Stimulated activated CD4-positive, alpha-beta T cell treated with anti-CD3 and anti-CD28 coated beads, Interleukin-1b, Interleukin-23, amount 100 ng/mL, for 48 hours (primary cell): ENCODE measurements at regions not wholly inside any gene's neighbourhood (a gene's known extent, or its start where the extent isn't known, plus 50 kb on each side); places are given as distances from the start of the nearest gene placed in this dataset.

Experiments used
- DNase-seq: peaks from one replicate; pipeline ENCODE4 v3.0.0-alpha.2; 2020

DNA sequence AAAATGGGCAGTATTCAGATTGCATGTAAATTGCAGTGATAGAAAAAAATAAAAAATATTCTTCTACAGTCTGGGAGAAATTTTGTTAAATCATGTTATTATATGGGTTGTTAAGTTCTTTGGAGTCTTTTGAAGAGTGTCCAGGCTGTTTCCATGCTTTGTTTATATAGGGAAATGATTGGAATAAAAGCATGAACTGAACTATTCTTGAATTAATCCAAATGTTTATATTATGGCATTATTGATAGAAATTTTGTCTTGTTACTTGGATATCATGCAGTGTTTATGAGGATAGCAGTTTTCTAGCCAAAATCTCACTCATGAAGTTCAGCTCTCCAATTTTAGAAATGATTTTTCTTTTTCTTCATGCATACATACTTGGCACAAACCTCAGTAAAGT is 108.2 kb upstream of the NAV3 start:
- no peak for DNase-seq

DNA sequence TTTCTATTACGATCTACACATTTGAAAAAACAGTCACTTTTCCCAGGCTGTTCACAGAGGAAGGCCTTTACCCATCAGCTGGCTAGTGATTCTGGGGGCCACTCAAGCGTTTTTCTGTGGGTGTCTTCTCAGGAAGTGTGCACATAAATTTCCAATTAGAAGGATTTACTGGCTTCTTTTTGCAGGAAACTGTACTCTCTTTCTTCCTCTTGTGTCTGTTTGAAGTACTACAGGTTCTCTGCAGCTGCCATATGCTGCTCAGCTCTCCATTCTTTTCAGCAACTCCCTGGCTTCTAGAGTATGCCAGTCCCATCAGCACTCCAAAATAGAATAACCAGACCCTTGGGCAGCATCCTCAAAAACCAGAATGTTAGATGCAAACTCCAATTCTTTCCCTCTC is 110.4 kb upstream of the NAV3 start:
- no peak for DNase-seq

DNA sequence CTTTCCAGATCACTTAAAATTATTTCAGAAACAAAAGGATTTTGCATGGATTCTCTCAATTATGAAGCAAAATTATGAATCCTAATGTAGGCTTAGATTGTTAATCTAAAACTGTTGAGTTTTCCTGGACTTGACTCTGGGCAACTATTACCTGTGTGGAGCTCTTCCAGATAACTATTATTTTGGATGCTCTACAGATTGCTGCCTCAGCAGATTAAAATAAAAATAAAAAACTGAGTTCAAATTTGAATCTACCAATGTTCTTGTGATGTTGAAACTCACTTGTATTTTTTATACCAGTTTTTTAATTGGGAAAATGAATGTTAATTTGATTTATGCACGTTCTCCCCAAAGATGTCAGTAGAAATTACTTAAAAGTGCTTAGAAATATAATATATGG is 120.5 kb upstream of the NAV3 start:
- DNase-seq = no peak

DNA sequence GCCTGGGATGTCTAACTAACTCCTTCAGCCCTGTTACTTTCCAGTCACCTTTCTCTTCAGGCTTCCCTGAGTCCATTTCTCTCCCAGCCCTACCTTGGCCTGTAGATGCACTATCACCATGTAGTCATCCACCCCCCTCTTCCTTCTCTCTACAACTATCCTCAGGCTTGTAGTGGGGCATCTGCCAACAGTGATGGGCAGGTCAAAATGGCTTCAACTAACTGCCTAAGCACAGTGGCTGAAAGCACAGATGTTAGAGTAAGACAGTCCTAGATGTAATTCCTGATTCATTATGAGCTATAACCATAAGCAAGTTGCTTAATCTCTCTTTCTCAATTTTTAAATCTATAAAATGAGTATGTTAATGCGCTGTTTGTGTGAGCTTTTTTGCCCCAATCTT is 133.6 kb upstream of the NAV3 start:
- no peak for DNase-seq

DNA sequence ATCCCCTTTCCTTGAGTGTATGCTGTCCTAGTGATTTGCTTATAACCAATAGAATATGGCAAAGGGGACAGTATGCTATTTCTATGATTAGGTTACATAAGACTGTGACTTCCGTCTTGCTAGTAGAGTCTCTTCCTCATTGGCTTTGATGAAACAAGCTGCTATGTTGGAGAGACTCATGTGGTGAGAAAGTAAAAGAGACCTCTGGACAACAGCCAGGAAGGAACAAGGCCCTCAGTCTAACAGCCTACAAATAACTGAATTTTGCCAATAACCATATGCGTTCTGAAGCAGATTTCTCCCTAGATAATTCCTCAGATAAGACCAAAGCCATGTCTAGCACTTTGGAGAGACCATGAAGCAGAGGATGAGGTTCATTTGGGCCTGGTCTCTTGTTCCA is 134.5 kb upstream of the NAV3 start:
- DNase-seq = no peak

DNA sequence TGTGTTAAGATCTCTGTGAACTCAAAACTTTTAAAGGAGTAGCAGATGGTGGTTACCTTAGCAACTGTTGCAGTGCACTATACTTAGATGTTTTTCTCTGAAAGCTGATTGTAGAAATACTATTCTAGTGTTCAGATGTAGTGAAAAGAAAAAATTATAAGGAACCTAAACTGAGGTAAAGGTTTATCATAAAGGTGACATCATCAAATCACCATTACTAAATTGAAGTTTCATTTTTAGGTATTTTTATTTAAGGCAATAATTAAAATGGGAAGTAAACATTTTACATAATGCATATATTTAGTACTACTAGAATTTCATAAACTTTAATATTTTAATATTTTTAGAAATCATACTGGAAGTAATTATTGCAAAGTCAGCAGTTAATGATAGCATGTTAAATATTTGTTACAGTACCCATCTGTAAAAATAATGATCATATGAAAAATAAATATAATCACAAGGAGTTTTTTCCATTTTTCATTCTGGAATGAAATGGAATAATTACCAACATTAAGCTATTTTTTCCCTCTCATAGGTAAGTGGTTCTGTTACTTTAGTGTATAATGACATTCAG is 141.1 kb upstream of the NAV3 start:
- DNase-seq = no peak

DNA sequence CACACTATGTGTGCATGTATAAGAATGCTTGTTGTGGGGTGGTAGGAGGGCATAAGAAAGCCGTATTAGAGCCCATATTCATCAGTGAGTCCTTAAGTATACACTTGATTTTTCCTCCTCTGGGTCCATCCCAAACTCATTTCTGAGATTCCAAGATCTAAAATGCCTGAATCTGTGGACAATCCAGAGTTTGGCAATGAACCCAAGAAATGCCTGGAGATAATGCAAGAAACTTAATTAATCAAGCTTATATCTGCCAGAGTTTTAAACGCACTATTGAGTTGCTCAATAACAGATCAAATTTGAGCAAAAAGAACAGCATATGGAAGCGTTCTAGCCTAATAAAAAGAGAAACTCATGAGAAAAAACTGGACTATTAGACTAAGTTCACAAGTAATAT is 143.4 kb upstream of the NAV3 start:
- no peak for DNase-seq

DNA sequence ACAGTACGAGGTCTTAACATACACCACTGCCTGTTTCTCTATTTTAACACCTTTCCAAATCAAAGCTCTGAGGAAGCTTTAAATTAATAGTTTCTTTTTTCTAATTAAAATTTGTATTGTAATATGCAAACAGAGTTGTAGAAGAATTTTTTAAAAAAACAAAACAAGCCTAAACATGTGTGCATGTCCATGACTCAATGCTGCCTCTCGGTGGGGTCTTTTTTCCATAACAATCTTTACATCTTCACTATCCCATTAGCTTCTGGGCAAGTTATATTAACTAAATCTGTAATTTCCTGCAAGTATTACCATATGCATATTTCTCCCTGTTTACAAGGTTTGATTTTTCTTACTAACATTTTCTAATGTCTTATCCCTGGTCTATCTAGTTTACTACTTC is 143.9 kb upstream of the NAV3 start:
- DNase-seq = no peak

DNA sequence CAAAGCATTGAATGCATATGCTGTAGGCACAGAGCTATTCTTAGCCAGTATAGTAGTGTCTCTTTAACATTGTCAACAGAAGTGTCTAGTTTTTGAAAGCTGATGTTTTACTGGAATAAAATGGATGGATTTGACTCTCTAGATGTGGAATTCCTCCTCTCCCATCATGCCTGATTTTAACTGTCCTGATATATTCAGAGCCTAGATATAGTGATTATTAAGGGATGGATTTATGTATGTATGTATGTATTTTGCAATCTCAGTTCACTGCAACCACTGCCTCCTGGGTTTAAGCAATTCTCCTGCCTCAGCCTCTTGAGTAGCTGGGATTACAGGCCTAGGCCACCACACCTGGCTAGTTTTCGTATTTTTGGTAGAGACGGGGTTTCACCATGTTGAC is 144.8 kb upstream of the NAV3 start:
- DNase-seq = no peak

DNA sequence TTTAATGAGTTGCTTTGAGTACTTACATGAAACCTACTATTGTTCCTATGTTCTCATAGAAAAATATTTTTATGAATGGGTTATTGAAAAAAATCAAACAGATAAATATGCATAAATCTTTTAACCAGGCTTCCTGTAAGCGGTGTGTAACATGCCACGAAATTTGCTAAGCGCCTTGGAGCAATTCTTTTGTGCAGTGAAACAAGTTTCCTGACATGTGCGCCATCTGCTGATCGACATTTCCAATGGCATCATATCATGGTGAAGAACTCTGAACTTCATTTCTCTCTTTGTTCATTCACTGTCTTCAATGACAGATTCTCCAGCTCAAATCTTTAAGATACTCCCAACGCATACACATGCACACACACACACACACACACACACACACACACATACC is 145.6 kb upstream of the NAV3 start:
- no peak for DNase-seq

DNA sequence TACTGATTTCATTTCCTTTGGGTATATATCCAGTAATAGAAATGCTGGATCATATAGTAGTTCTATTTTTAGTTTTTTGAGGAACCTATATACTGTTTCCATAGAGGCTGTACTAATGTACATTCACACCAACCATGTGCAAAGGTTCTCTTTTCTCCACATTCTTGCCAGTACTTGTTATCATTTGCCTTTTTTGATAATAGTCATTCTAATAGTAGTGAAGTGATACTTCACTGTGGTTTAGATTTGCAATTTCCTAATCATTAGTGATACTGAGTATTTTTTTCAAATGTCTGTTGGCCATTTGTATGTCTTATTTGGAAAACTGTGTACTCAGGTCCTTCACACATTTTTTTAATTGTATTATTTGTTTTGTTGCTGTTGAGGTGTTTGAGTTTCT is 148.2 kb upstream of the NAV3 start:
- no peak for DNase-seq

DNA sequence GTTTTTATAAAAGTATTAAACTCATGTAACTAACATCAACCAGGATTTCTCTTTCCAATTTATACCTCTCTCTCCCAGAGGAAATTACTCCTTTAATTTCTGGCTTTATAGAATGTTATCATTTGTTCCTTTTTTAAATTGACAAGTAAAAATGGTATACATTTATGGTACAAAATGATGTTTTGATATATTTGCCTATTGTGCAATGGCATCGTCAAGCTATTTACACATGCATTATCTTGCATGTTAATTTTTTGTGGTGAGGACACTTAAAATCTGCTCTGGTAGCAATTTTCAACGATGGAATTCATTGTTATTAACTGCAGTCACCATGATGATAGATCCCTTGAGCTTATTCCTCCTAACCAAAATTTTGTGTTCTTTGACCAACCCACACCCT is 149.0 kb upstream of the NAV3 start:
- DNase-seq = no peak

DNA sequence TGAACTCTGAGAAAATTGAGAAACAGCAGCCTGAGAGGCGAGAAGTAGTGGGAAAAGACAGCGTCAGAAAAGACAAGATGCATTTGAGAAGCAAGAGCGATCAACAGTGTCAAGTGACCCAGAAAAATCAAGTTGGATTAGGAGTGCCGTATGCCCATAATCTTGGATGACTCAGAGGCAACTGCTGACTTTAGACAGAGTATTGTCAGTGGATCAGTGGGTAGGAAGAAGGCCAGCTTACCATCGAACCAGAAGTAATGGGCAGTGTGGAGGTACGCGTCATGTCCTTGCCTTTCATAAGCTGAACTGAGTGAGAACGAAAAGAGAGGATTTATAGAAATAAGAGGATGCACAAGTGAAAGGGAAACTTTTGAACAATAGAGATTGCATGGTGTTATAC is 151.0 kb upstream of the NAV3 start:
- DNase-seq = no peak

DNA sequence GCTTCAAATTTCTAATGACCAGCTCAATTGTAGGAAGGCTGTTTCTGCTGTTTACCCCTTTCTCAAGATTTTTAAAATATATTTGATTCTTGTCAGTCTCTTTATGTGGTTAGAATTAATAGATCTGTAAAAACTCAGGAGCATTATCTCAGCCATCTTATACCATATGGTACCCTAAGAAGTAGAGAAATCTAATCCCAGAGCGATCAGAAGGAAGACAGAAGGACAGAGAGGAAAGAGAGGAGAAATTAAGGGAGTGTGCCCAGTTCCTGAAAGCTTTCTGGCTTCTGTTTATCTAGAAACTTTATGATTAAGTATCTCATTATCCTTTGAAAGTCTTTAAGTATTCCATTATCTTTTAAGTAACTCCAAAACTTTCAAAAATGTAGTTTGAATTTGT is 152.1 kb upstream of the NAV3 start:
- no peak for DNase-seq

DNA sequence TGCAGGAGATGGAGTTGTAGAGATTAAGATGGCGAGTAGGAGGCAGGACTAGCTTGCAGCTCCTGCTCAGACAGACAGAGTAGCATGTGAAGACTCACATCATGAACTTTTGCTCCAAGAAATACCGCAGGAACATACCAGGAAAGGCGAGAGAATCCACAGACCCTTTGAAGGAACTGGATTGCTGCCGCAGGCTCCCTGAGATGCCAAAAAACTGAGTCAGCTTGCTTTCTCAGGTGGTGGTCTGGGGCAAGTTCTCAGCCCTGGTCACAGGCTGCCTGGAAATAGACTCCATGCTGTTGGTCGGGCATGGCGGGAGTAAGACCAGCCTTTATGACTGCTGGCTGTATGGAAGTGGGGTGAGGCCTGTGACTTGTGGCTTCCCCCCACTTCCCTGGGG is 163.6 kb upstream of the NAV3 start:
- no peak for DNase-seq

DNA sequence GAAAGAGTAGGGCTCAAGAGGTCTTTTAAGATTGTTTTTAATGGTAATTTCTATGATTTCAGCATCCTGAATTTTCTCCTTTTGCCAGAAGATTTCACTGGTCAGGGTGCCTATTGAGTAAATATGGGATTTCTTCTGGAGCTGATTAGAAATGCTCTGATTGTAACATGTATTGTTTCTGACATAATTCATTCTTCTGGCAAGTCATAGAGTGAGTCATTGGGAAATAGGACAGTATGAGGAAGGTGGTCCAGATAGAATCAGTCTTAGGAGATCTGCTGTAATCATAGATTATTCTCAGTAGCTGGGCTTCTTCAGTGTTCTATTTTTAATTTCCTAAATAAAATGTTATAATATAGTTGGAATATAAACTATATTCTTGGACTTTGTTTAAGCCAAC is 182.0 kb upstream of the NAV3 start:
- no peak for DNase-seq

DNA sequence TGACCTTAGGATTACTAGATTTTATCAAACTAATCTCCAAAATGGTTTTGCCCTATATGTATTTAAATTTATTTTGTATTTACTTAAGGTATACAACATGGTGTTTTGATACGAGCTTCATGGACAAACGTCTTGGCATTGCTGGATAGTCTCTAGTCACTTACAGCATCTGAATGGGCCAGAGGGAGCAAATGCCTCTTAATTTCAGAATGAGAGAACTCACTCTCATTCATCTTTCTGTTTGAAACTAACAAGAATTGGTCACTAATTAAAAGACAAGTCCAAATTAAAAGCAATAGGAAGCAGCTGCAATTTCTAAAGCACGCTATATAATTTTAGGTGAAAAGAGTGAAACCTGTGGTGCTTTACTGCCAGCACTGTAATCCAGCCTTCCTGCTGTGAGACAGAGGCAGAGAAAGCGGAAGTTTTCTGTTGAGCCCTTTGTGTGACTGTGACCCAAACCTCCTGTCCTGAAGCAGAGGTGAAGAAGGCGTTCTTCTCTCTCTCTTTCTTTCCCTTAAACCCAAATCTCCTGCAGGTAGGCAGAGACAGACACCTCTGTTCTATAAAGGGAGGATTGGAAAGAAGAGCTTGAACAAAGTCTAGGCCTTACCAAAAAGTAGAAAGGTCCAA is 184.6 kb upstream of the NAV3 start:
- no peak for DNase-seq

DNA sequence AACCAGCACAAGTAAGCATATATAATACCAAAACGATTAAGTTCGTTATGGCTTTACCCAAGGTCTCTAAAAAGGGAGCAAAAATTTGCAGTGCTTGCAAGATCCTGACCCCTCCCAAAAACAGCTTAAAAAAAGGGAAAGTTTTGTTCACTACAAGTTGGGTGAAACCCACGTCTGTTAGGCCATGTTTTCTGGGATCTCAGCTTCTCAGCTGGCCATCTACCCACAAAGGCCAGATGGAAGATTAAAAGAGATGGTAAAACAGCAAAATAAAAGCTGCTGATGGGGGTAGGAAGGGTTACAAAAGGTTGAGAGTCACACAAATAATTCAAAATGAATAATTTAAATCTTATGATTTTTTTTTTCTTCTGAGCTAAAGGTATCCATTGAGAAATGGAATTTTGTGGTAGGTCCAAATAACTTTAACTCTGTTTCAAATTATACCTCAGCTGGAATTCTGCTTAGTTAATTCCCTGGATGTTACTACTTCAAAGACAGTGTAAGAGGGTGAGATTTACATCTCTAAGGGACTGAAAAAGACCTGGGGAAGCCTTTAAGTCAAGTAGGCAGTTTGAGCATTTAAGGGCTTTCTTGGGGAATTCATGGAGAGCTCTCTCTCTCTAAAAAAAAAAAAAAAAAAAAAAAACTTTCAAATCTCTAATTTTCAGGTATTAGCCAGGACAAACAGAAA is 185.6 kb upstream of the NAV3 start:
- no peak for DNase-seq

DNA sequence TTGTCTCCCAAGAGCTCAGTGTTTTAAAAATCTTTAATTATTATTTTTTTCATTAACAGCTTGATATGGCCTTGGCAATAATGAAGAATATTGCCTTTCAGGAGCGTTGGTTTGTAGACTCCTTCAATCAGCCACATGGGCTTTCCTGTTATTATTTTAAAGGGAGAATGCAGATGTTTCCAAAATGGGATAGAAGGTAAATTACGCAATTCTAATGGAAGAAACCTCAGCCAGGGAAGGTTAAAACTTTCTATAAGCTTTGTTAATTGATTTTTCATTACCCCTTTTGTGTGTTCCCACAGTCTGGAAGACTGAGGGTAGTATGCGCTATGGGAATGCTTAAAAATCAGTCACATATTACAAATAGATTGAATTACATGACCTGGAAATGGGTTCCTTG is 188.4 kb upstream of the NAV3 start:
- no peak for DNase-seq

DNA sequence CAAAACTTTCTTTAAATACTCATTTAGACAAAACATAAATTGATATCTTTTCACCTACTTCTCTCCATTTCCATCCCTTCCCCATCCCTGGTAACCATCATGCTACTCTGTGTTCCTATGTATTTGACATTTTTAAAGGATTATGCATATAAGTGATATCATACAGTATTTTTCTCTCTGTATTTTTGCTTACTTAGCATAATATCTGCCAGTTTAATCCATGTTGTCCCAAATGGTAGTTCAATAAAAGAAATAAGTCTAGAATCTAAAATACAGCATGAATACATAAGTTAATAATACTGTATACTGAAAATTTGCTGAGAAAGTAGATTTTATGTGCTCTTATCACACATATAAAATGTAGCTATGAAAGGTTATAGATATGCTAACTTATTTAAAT is 190.3 kb upstream of the NAV3 start:
- no peak for DNase-seq

DNA sequence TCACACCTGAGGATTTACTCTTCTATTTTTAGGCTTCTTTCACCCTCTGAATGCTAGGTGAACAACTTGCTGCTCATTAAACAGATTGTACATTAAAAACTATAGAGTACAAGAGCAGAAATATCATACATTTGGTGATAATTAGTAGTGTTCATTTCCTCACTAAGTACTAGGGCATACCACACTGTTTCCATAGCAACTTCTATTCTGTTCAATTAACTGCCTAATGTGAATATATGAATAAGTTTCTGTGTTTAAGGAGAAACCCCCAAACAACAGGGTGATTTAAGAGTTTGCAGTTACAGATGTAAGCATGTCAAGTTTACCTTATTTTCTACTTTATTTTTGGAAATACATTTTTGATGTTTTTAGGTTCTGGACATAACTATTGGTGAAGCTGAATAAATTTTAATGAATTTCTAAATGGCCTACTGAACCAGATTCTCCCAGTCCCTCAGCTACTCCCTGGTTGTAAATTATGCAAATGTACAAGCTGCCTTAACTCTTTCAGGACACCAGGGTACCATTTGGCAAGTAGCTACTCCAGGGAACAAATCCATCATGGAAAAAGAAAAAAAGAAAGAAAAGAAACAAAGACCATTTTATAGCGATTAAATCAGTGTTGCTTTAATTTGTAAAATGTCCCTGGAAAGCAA is 199.8 kb upstream of the NAV3 start:
- DNase-seq = no peak

DNA sequence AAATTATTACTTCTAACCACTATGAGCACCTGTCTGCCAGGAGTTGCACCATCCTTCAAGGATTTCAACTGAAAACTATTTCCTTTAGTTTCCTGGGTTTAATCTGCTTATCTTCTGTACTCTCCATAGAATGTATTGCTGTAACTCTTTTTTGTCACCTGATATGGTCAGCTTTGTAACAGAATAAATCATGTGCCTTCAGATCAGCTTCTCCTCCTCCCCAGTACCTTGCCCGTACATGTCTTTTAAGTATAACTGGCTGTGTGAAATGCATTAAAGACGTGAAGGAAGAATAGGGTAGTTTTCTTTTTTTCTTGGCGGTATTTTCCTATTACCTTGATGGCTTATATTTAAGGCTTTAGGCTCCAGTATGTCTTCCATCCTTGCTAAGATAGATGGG is 200.3 kb upstream of the NAV3 start:
- no peak for DNase-seq

DNA sequence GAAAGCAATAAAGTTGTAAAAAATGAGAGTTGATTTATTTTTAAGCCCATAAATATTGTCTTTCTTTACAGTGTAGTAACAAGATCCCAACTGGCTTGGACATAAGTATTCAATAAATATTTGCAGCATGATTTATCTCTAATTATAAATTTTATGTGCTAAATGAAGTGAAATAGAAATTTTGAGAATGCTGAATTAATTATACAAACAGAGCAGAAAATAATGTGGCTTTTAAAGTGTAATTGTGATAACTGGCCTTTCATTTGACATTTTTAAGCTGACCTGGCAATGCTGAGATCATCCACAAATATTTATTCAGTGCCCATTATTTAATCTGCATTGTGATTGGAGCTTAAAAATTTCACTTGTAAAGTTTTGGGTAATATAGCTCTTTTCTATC is 201.6 kb upstream of the NAV3 start:
- no peak for DNase-seq

DNA sequence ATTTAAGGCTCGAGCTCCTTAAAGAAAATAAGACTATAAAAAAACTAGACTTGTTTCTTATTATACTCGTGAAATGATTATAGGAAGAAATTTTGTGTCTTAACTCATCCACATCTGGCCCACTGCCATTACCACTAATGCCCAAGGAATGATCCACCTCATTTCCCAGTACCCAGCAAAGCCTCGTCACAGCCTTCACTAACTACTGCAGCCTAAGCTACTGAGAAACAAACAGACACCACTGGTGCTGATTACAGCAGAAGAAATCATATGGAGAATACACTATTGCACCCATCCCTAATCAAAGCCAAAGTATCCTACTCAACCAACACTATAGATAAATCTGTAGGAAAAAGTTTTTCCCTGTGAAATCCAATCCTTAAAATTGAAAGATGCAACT is 205.3 kb upstream of the NAV3 start:
- no peak for DNase-seq

DNA sequence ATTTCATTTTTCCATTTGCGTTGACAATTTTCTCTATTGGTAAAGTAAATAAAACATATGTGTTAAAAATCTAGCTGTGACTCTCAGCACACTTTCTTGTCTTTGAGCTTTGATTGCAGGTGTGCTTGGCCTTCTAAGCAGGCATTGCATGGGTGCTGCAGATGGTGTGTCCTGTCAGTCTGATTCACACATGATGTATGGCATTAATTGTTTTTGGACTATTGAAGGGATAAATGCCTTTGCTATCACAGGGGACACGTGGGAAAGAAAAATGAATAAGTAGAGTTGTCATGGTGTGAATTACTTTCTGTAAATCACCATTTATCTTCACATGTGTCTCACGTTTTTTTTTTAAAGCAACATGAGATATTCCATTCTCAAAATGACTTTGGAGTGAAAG is 211.3 kb upstream of the NAV3 start:
- DNase-seq = no peak
